Neural progenitor cell (in vitro differentiated cells): ENCODE measurements at regions not wholly inside any gene's neighbourhood (a gene's known extent, or its start where the extent isn't known, plus 50 kb on each side); places are given as distances from the start of the nearest gene placed in this dataset.

ENCODE experiments used
- DNase-seq: peaks from one replicate; pipeline ENCODE4 v3.0.0-alpha.2; 2016; ENCODE audit warnings: low spot score
- H2AFZ ChIP-seq: fragments of 200-600 bp; sonication (generic); replicated peaks from 2 replicates; pipeline ENCODE4 v1.6.1; 2016; ENCODE audit warnings: antibody characterized with exemption
- H3F3A ChIP-seq: fragments of 200-600 bp; sonication (generic); 2 replicates; pipeline ENCODE4 v1.6.1; 2016; ENCODE audit warnings: antibody characterized with exemption, low read depth
- H3K27ac ChIP-seq: fragments of 200-600 bp; sonication (generic); 2 replicates; pipeline ENCODE4 v1.5.1; 2016; ENCODE audit warnings: mild to moderate bottlenecking
- H3K27me3 ChIP-seq: fragments of 200-600 bp; sonication (generic); 2 replicates; pipeline ENCODE4 v1.6.1; 2016; ENCODE audit warnings: mild to moderate bottlenecking, moderate library complexity
- H3K36me3 ChIP-seq: fragments of 200-600 bp; sonication (generic); 2 replicates; pipeline ENCODE4 v1.5.1; 2016
- H3K4me1 ChIP-seq: fragments of 200-600 bp; sonication (generic); 2 replicates; pipeline ENCODE4 v1.6.1; 2016; ENCODE audit warnings: mixed run types
- H3K4me2 ChIP-seq: fragments of 200-600 bp; sonication (generic); 2 replicates; pipeline ENCODE4 v1.6.1; 2016
- H3K4me3 ChIP-seq: fragments of 200-600 bp; sonication (generic); 2 replicates; pipeline ENCODE4 v1.5.1; 2016
- H3K79me2 ChIP-seq: fragments of 200-600 bp; sonication (generic); 2 replicates; pipeline ENCODE4 v1.6.1; 2016; ENCODE audit warnings: low read depth
- H3K9ac ChIP-seq: fragments of 200-600 bp; sonication (generic); 2 replicates; pipeline ENCODE4 v1.6.1; 2016
- H3K9me3 ChIP-seq: fragments of 200-600 bp; sonication (generic); 2 replicates; pipeline ENCODE4 v1.5.1; 2016; ENCODE audit warnings: low read depth
- H4K20me1 ChIP-seq: fragments of 200-600 bp; sonication (generic); 2 replicates; pipeline ENCODE4 v1.6.1; 2016; ENCODE audit warnings: low read depth
- H3K27ac Mint-ChIP-seq: 3 replicates; pipeline ENCODE4 v1.8.0; 2021; ENCODE audit warnings: mixed read lengths
- H3K27me3 Mint-ChIP-seq: 2 replicates; pipeline ENCODE4 v1.8.0; 2022; ENCODE audit warnings: low read depth, mild to moderate bottlenecking, inconsistent platforms, moderate library complexity, mixed read lengths; ENCODE audit not compliant: insufficient read depth
- H3K36me3 Mint-ChIP-seq: 3 replicates; pipeline ENCODE4 v1.8.0; 2021; ENCODE audit warnings: mixed read lengths
- H3K4me1 Mint-ChIP-seq: 3 replicates; pipeline ENCODE4 v1.8.0; 2021; ENCODE audit warnings: mixed read lengths
- H3K4me3 Mint-ChIP-seq: 3 replicates; pipeline ENCODE4 v1.8.0; 2021; ENCODE audit warnings: mild to moderate bottlenecking, moderate library complexity, mixed read lengths
- H3K9me3 Mint-ChIP-seq: 3 replicates; pipeline ENCODE4 v1.8.0; 2020; ENCODE audit warnings: mixed read lengths
- CTCF ChIP-seq: fragments of 200-600 bp; sonication (generic); IDR thresholded peaks from 2 replicates; pipeline ENCODE4 v1.5.1; 2017; ENCODE audit warnings: antibody characterized with exemption, mild to moderate bottlenecking
- EZH2 ChIP-seq: fragments of 200-600 bp; sonication (generic); IDR thresholded peaks from 2 replicates; pipeline ENCODE4 v1.6.1; 2017; ENCODE audit warnings: antibody characterized with exemption, mild to moderate bottlenecking, moderate library complexity
- EZH2phosphoT487 ChIP-seq: fragments of 200-600 bp; sonication (generic); IDR thresholded peaks from 2 replicates; pipeline ENCODE4 v1.6.1; 2017; ENCODE audit warnings: antibody characterized with exemption

DNA sequence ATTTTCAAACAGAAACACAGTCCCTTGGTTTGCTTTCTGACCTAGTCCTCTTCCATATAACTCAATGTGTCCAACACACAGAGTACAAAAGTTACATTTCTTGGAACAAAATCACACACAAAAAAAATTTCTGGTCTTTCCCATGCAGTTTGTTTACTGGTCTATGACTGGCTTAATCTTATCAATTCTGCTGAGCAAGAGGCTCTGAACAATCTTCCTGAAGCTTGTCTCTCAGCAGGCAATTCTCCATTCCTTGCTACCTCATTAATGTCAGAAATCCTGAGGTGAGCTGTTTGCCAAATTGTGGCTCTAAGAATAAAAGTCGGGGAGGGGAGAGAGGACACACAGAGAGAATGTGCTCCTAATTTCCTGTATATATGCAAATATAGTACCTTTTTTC lies 423.6 kb downstream of the HLX start:
- Histone ChIP-seq H4K20me1 (no peaks in the 10 kb centered on the region), H3K4me1 (peaks cover 11% of the 10 kb centered on the region), H3K27ac (no peak overlapping the region), H3K79me2 (no peaks in the 10 kb centered on the region), H2AFZ (peak overlapping the region; percentile 19), H3F3A (peaks cover 9% of the 10 kb centered on the region), H3K9ac (no peak overlapping the region), H3K9me3 (no peaks in the 10 kb centered on the region), H3K4me3 (no peak overlapping the region), H3K27me3 (no peaks in the 10 kb centered on the region), H3K4me2 (peak overlapping the region; percentile 49), H3K36me3 (no peaks in the 10 kb centered on the region)
- Mint-ChIP-seq H3K4me3 (no peak overlapping the region), H3K4me1 (peaks cover 20% of the 10 kb centered on the region), H3K36me3 (no peaks in the 10 kb centered on the region), H3K27me3 (no peaks in the 10 kb centered on the region), H3K9me3 (no peaks in the 10 kb centered on the region), H3K27ac (no peak overlapping the region)
- TF ChIP-seq EZH2 (no peak), EZH2phosphoT487 (no peak), CTCF (no peak)
- no peak for DNase-seq

DNA sequence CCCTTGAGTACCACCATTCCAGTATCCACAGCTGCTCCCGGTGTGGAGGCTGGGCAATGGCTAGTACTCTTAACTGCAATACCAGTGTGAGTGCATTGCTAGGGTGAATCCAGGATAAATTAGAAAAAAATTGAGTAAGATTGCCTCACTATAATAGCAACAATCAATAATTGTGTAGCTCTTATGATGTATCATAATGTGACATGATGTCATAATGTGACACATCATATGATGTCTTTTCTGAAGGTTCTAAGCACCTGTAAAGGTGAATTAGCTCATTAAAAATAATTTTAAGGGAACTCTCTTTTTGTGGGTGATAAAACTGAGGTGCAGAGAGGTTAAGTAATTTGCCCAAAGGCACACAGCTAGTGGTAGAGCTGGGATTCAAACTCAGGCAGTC lies 424.4 kb downstream of the HLX start:
- peaks cover 15% of the 10 kb centered on the region for H3K4me1 ChIP-seq
- H3K27me3 Mint-ChIP-seq = no peaks in the 10 kb centered on the region
- DNase-seq = no peak
- H3K4me3 Mint-ChIP-seq = no peak overlapping the region
- no peaks in the 10 kb centered on the region for H3K9me3 ChIP-seq
- H3K27ac ChIP-seq = no peak overlapping the region
- no peak overlapping the region for H2AFZ ChIP-seq
- no peaks in the 10 kb centered on the region for H3K27me3 ChIP-seq
- H3K9me3 Mint-ChIP-seq = no peaks in the 10 kb centered on the region
- H3K27ac Mint-ChIP-seq = no peak overlapping the region
- H3K4me2 ChIP-seq = no peak overlapping the region
- no peaks in the 10 kb centered on the region for H3K79me2 ChIP-seq
- H4K20me1 ChIP-seq = no peaks in the 10 kb centered on the region
- H3K9ac ChIP-seq = no peak overlapping the region
- no peaks in the 10 kb centered on the region for H3K36me3 Mint-ChIP-seq
- no peak overlapping the region for H3K4me3 ChIP-seq
- peaks cover 9% of the 10 kb centered on the region for H3F3A ChIP-seq
- no peaks in the 10 kb centered on the region for H3K36me3 ChIP-seq
- H3K4me1 Mint-ChIP-seq = peaks cover 22% of the 10 kb centered on the region
- no peak for TF ChIP-seq EZH2phosphoT487
- TF ChIP-seq CTCF = no peak
- no peak for TF ChIP-seq EZH2

- no peaks in the 10 kb centered on the region for H3K27me3 ChIP-seq
- Mint-ChIP-seq H3K9me3 (no peaks in the 10 kb centered on the region), H3K4me1 (peaks cover 29% of the 10 kb centered on the region), H3K36me3 (no peaks in the 10 kb centered on the region), H3K4me3 (no peak overlapping the region), H3K27me3 (no peaks in the 10 kb centered on the region), H3K27ac (no peak overlapping the region)
- peaks cover 34% of the 10 kb centered on the region for H3K4me1 ChIP-seq
- no peaks in the 10 kb centered on the region for H3K9me3 ChIP-seq
- no peak overlapping the region for H2AFZ ChIP-seq
- H3K27ac ChIP-seq = no peak overlapping the region
- H3K4me2 ChIP-seq = no peak overlapping the region
- H3K36me3 ChIP-seq = no peaks in the 10 kb centered on the region
- peaks cover 9% of the 10 kb centered on the region for H3F3A ChIP-seq
- no peak overlapping the region for H3K4me3 ChIP-seq
- H3K79me2 ChIP-seq = no peaks in the 10 kb centered on the region
- no peak overlapping the region for H3K9ac ChIP-seq
- TF ChIP-seq EZH2phosphoT487 = no peak
- TF ChIP-seq CTCF = no peak
- no peak for TF ChIP-seq EZH2
- no peaks in the 10 kb centered on the region for H4K20me1 ChIP-seq
- no peak for DNase-seq
Observed at GRCh38 chr1:221306239-221306638, 427.0 kb downstream of the HLX start.
